ENCODE measurements at regions not wholly inside any gene's neighbourhood (a gene's known extent, or its start where the extent isn't known, plus 50 kb on each side); places are given as distances from the start of the nearest gene placed in this dataset.

DNA sequence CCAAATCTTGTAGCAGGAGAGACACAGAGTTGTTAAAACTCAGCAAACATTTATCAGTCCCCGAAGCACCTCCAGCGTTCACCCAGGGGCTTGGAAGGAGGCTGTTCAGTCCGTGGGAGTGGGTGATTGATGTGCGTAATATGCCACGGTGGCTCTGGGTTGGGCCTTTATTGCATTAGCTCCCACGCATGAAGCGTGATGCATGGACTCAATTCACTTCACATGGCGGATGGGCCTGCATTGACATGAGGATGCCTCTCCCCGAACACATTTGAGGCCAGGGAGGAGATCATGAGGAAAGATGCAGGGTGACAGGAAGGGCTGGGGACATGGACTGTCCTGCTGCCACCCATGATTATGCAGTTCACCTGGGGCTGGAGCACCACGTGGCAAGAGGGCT lies 126.5 kb downstream of the FAM43A start:
- Histone ChIP-seq H2BK5ac (ENCODE audit: insufficient read length, low read length) (no peak overlapping the region), H3K9ac (ENCODE audit: extremely low read depth, insufficient read length, low read length) (no peak overlapping the region), H2BK120ac (ENCODE audit: low read depth, low read length, poor library complexity, severe bottlenecking) (no peak overlapping the region), H3K14ac (ENCODE audit: insufficient read depth, low read length) (no peak overlapping the region; the same call in 1 of the 2 replicates), H2BK20ac (ENCODE audit: low read depth, low read length, poor library complexity, severe bottlenecking) (no peak overlapping the region), H4K20me1 (ENCODE audit: control insufficient read depth, insufficient read depth, insufficient read length) (no peaks in the 10 kb centered on the region), H3K23ac (ENCODE audit: insufficient read length, low read depth, low read length) (no peak overlapping the region), H2AFZ (ENCODE audit: low read length) (no peak overlapping the region), H2BK12ac (ENCODE audit: insufficient read length, low read depth, low read length) (no peak overlapping the region), H3K56ac (ENCODE audit: insufficient read length, low read depth, low read length) (no peak overlapping the region), H3K79me1 (ENCODE audit: insufficient read depth, low read depth, low read length, poor library complexity, severe bottlenecking) (no peaks in the 10 kb centered on the region), H3K27ac (ENCODE audit: insufficient read length, low read depth, low read length) (no peak overlapping the region), H4K8ac (replicated peaks; ENCODE audit: insufficient read length, low read depth, low read length) (no peak overlapping the region), H3K4me2 (ENCODE audit: insufficient read depth, insufficient read length, low read length) (no peak overlapping the region), H3K79me2 (ENCODE audit: insufficient read depth, low read length) (no peaks in the 10 kb centered on the region), H3K23me2 (ENCODE audit: insufficient read length, low read depth, low read length, poor library complexity, severe bottlenecking) (no peaks in the 10 kb centered on the region), H3K4me1 (ENCODE audit: insufficient read depth, low read length) (no peaks in the 10 kb centered on the region), H3K9me3 (ENCODE audit: control insufficient read depth, low read depth, low read length) (no peaks in the 10 kb centered on the region), H2BK15ac (ENCODE audit: low read depth, low read length) (no peak overlapping the region), H3K4ac (ENCODE audit: low read depth, low read length) (no peak overlapping the region), H3T11ph (ENCODE audit: low read length) (no peak overlapping the region), H4K91ac (ENCODE audit: insufficient read length, low read depth, low read length) (no peak overlapping the region), H3K18ac (ENCODE audit: insufficient read length, low read depth, low read length) (no peak overlapping the region), H4K5ac (ENCODE audit: insufficient read length, low read depth, low read length) (no peak overlapping the region), H3K27me3 (ENCODE audit: insufficient read depth, low read length) (no peaks in the 10 kb centered on the region), H2AK5ac (ENCODE audit: insufficient read length, low read length) (no peak overlapping the region)
- no CpG with 5 or more reads among the region's 10 CpGs for WGBS (ENCODE audit: extremely low coverage, insufficient read length, low lambda C conversion rate)
- Mint-ChIP-seq H3K36me3 (ENCODE audit: insufficient read depth in 1 of 3, low read depth in 3 of 3) (no peaks in the 10 kb centered on the region), H3K4me3 (no peak overlapping the region), H3K27ac (no peak overlapping the region), H3K9me3 (no peaks in the 10 kb centered on the region), H3K4me1 (peaks cover 10 to 18% of the 10 kb centered on the region in 2 experiments), H3K27me3 (ENCODE audit: low read depth) (peaks cover 8% of the 10 kb centered on the region)
- TF ChIP-seq CTCF (conservative IDR thresholded peaks at IDR 0.05), result no peak
- DNase-seq, result no peak
